ENCODE measurements at regions not wholly inside any gene's neighbourhood (a gene's known extent, or its start where the extent isn't known, plus 50 kb on each side); places are given as distances from the start of the nearest gene placed in this dataset.

GRCh38 chr1:224498574-224499170 is 64.1 kb upstream of the WDR26 start:
- TF ChIP-seq POLR2AphosphoS5 (IDR thresholded peaks at IDR 0.05; ENCODE audit: low read length) (no peak), CTCF (IDR thresholded peaks at IDR 0.05 in 2 of 3, conservative IDR thresholded peaks at IDR 0.05 in 1 of 3; ENCODE audit: control insufficient read depth in 2 of 3, extremely low read depth in 1 of 3, insufficient read depth in 1 of 3, low read depth in 3 of 3, low read length in 3 of 3) (no peak), HDAC2 (IDR thresholded peaks at IDR 0.05) (no peak), POLR2A (IDR thresholded peaks at IDR 0.05; ENCODE audit: low read depth, low read length) (no peak), CBX5 (IDR thresholded peaks at IDR 0.05; ENCODE audit: low read depth) (no peak), NRF1 (conservative IDR thresholded peaks at IDR 0.05; ENCODE audit: low read depth, low read length) (no peak)
- TF ChIP-seq, protein P1, sequence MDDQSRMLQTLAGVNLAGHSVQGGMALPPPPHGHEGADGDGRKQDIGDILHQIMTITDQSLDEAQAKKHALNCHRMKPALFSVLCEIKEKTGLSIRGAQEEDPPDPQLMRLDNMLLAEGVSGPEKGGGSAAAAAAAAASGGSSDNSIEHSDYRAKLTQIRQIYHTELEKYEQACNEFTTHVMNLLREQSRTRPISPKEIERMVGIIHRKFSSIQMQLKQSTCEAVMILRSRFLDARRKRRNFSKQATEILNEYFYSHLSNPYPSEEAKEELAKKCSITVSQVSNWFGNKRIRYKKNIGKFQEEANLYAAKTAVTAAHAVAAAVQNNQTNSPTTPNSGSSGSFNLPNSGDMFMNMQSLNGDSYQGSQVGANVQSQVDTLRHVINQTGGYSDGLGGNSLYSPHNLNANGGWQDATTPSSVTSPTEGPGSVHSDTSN (IDR thresholded peaks at IDR 0.05; ENCODE audit: insufficient replicate concordance, low read depth, low read length) = no peak

Measured in GM12878 (cell line).